Hepatocyte (in vitro differentiated cells): ENCODE measurements at regions not wholly inside any gene's neighbourhood (a gene's known extent, or its start where the extent isn't known, plus 50 kb on each side); places are given as distances from the start of the nearest gene placed in this dataset.

Experiments used
- EZH2 ChIP-seq: fragments of 200-600 bp; sonication (generic); IDR thresholded peaks from 2 replicates; pipeline ENCODE4 v1.6.1; 2016; ENCODE audit warnings: antibody characterized with exemption, mild to moderate bottlenecking, borderline replicate concordance
- EZH2phosphoT487 ChIP-seq: fragments of 200-600 bp; sonication (generic); IDR thresholded peaks from one replicate; pipeline ENCODE4 v1.6.1; 2018; ENCODE audit warnings: antibody characterized with exemption, mild to moderate bottlenecking, low read depth, moderate library complexity; ENCODE audit not compliant: unreplicated experiment, severe bottlenecking
- TF ChIP-seq, protein P1 (sequence below): fragments of 200-600 bp; sonication (generic); IDR thresholded peaks from 2 replicates; pipeline ENCODE4 v1.5.1; 2016; ENCODE audit warnings: antibody characterized with exemption, mild to moderate bottlenecking; ENCODE audit not compliant: poor library complexity

DNA sequence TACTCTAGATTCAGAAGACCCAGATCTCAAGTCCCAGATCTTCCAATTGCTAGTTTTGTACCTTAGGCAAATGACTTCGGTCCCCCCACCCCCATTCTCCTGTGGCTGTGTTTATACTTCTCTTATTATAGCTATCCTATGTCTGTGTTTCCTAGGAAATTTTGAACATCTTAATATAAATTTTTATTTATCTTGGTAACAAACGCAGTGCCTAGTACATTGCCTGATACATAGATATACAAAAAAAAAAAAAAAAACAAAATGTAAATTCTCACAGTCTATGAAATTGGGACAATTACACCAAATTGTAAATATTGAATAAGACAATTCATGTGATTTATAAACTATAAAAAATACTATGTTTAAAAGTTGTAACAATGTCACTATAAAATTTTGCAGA is 84.1 kb upstream of the SLC44A3 start:
- TF ChIP-seq, protein P1, sequence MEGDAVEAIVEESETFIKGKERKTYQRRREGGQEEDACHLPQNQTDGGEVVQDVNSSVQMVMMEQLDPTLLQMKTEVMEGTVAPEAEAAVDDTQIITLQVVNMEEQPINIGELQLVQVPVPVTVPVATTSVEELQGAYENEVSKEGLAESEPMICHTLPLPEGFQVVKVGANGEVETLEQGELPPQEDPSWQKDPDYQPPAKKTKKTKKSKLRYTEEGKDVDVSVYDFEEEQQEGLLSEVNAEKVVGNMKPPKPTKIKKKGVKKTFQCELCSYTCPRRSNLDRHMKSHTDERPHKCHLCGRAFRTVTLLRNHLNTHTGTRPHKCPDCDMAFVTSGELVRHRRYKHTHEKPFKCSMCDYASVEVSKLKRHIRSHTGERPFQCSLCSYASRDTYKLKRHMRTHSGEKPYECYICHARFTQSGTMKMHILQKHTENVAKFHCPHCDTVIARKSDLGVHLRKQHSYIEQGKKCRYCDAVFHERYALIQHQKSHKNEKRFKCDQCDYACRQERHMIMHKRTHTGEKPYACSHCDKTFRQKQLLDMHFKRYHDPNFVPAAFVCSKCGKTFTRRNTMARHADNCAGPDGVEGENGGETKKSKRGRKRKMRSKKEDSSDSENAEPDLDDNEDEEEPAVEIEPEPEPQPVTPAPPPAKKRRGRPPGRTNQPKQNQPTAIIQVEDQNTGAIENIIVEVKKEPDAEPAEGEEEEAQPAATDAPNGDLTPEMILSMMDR: no peak
- TF ChIP-seq EZH2 (no peak), EZH2phosphoT487 (no peak)
